ENCODE measurements at regions not wholly inside any gene's neighbourhood (a gene's known extent, or its start where the extent isn't known, plus 50 kb on each side); places are given as distances from the start of the nearest gene placed in this dataset.

- ATAC-seq (no peak), DNase-seq (no peak)
- H3K36me3 ChIP-seq = no peaks in the 10 kb centered on the region
- no peaks in the 10 kb centered on the region for H3K4me1 ChIP-seq
- H3K27me3 ChIP-seq = peaks cover 9% of the 10 kb centered on the region
- TF ChIP-seq CTCF (IDR thresholded peaks at IDR 0.05) = no peak
- intact Hi-C loops (cut with DNase I) = no loop called here
- H3K9me3 ChIP-seq = no peaks in the 10 kb centered on the region
- H3K4me3 ChIP-seq = no peak overlapping the region
- H3K27ac ChIP-seq = no peak overlapping the region
Observed at GRCh38 chr1:4010814-4011605, 110.9 kb upstream of the C1orf174 start.

GRCh38 chr1:4016351-4017130 lies 116.5 kb upstream of the C1orf174 start:
- H3K27ac ChIP-seq = no peak overlapping the region
- TF ChIP-seq CTCF (IDR thresholded peaks at IDR 0.05) = no peak
- no peaks in the 10 kb centered on the region for H3K36me3 ChIP-seq
- no peak for ATAC-seq
- peaks cover 6% of the 10 kb centered on the region for H3K27me3 ChIP-seq
- no peak overlapping the region for H3K4me3 ChIP-seq
- H3K4me1 ChIP-seq = no peaks in the 10 kb centered on the region
- H3K9me3 ChIP-seq = no peaks in the 10 kb centered on the region
- no peak for DNase-seq
- intact Hi-C loops (cut with DNase I) = no loop called here

GRCh38 chr1:4017636-4018365 lies 117.7 kb upstream of the C1orf174 start:
- Histone ChIP-seq H3K4me1 (no peaks in the 10 kb centered on the region), H3K36me3 (no peaks in the 10 kb centered on the region), H3K27me3 (peaks cover 9% of the 10 kb centered on the region), H3K9me3 (no peaks in the 10 kb centered on the region), H3K27ac (no peak overlapping the region), H3K4me3 (no peak overlapping the region)
- TF ChIP-seq CTCF (IDR thresholded peaks at IDR 0.05) = no peak
- ATAC-seq (no peak), DNase-seq (no peak)
- intact Hi-C loops (cut with DNase I) = no loop called here

GRCh38 chr1:4018466-4019146 lies 118.5 kb upstream of the C1orf174 start:
- Histone ChIP-seq H3K27ac (no peak overlapping the region), H3K4me3 (no peak overlapping the region), H3K4me1 (no peaks in the 10 kb centered on the region), H3K27me3 (peaks cover 9% of the 10 kb centered on the region), H3K36me3 (no peaks in the 10 kb centered on the region), H3K9me3 (no peaks in the 10 kb centered on the region)
- DNase-seq (peak; percentile 47), ATAC-seq (no peak)
- intact Hi-C loops (cut with DNase I) = no loop called here
- TF ChIP-seq CTCF (IDR thresholded peaks at IDR 0.05) = no peak

GRCh38 chr1:4019147-4019521 lies 119.1 kb upstream of the C1orf174 start:
- H3K36me3 ChIP-seq = no peaks in the 10 kb centered on the region
- no peaks in the 10 kb centered on the region for H3K4me1 ChIP-seq
- intact Hi-C loops (cut with DNase I) = no loop called here
- no peak for DNase-seq
- no peak for TF ChIP-seq CTCF (IDR thresholded peaks at IDR 0.05)
- no peak overlapping the region for H3K4me3 ChIP-seq
- no peaks in the 10 kb centered on the region for H3K9me3 ChIP-seq
- no peak overlapping the region for H3K27ac ChIP-seq
- ATAC-seq = no peak
- H3K27me3 ChIP-seq = peaks cover 9% of the 10 kb centered on the region
